ENCODE measurements at regions not wholly inside any gene's neighbourhood (a gene's known extent, or its start where the extent isn't known, plus 50 kb on each side); places are given as distances from the start of the nearest gene placed in this dataset.

DNA sequence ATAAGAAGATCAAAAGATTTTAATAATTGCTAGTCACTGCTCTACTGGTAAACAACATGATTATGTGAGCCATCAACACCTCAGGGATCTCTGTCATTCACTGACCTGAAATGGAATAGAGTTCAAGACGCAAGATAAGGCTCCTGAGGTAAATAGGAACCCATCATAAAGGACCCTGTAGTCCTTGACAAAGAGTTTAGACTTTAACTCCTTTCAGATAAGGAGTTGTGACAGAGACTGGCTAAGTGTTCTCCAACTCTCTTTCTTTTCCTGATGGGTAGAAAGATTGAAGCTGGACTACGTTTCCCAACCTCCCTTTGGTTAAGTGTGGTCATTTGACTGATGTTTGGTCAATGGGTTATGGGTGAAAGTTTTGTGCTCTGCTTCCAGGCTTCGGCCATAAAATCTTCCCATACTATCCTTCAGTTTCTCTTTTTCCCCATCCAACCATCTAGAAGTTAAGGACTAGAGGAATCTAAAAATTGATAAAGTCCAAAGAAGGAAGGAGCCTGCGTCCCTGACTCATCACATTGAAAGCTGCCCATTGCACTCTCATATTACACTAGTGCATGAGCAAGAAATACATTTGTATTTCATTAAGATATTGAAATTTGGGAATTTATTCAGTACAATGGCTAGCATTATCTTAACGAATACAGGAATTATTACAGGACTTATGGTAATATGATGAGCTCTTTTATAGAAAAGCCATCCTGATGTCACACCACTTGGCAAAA is 293.7 kb upstream of the ACVR2A start:
- TF ChIP-seq CTCF (IDR thresholded peaks at IDR 0.05) (no peak), POLR2A (IDR thresholded peaks at IDR 0.05) (no peak)
